ENCODE measurements at regions not wholly inside any gene's neighbourhood (a gene's known extent, or its start where the extent isn't known, plus 50 kb on each side); places are given as distances from the start of the nearest gene placed in this dataset.

- TF ChIP-seq RBBP5 (IDR thresholded peaks at IDR 0.05; ENCODE audit: borderline replicate concordance, insufficient read depth, low read length, poor library complexity, severe bottlenecking) (no peak), POLR2A (conservative IDR thresholded peaks at IDR 0.05) (no peak), FOXM1 (IDR thresholded peaks at IDR 0.05; ENCODE audit: low read depth) (no peak), FOXM1 (CRISPR knock-in tag; IDR thresholded peaks at IDR 0.05; ENCODE audit: low read depth) (no peak), MEF2D (tag; conservative IDR thresholded peaks at IDR 0.05; ENCODE audit: low read depth) (no peak), CTCF (IDR thresholded peaks at IDR 0.05 in 2 of 3, conservative IDR thresholded peaks at IDR 0.05 in 1 of 3; ENCODE audit: insufficient read depth in 2 of 3, low read depth in 1 of 3, low read length in 3 of 3) (no peak), BACH1 (tag; IDR thresholded peaks at IDR 0.05) (no peak), ZZZ3 (IDR thresholded peaks at IDR 0.05) (no peak)
- TF ChIP-seq, protein P1, sequence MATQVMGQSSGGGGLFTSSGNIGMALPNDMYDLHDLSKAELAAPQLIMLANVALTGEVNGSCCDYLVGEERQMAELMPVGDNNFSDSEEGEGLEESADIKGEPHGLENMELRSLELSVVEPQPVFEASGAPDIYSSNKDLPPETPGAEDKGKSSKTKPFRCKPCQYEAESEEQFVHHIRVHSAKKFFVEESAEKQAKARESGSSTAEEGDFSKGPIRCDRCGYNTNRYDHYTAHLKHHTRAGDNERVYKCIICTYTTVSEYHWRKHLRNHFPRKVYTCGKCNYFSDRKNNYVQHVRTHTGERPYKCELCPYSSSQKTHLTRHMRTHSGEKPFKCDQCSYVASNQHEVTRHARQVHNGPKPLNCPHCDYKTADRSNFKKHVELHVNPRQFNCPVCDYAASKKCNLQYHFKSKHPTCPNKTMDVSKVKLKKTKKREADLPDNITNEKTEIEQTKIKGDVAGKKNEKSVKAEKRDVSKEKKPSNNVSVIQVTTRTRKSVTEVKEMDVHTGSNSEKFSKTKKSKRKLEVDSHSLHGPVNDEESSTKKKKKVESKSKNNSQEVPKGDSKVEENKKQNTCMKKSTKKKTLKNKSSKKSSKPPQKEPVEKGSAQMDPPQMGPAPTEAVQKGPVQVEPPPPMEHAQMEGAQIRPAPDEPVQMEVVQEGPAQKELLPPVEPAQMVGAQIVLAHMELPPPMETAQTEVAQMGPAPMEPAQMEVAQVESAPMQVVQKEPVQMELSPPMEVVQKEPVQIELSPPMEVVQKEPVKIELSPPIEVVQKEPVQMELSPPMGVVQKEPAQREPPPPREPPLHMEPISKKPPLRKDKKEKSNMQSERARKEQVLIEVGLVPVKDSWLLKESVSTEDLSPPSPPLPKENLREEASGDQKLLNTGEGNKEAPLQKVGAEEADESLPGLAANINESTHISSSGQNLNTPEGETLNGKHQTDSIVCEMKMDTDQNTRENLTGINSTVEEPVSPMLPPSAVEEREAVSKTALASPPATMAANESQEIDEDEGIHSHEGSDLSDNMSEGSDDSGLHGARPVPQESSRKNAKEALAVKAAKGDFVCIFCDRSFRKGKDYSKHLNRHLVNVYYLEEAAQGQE (IDR thresholded peaks at IDR 0.05; ENCODE audit: borderline replicate concordance) = no peak
- TF ChIP-seq, protein P1 (CRISPR knock-in tag; IDR thresholded peaks at IDR 0.05; ENCODE audit: low read depth) = no peak
Measured at GRCh38 chr4:72970756-72971155, 98.8 kb downstream of the COX18 start.
